H9 (cell line): ENCODE measurements at regions not wholly inside any gene's neighbourhood (a gene's known extent, or its start where the extent isn't known, plus 50 kb on each side); places are given as distances from the start of the nearest gene placed in this dataset.
"Not testable (repeated sequence)": the region's sequence is repeated elsewhere in the genome, so short reads cannot be mapped to it uniquely, and the experiment has no call there.

ENCODE experiments used
- DNase-seq: peaks from one replicate; pipeline ENCODE4 v3.0.0-alpha.2; 2017
- H2AFZ ChIP-seq: one replicate; pipeline ENCODE4 v1.6.1; 2013; ENCODE audit warnings: mild to moderate bottlenecking, low read length, control low read depth, moderate library complexity
- H2AK5ac ChIP-seq: 2 replicates; pipeline ENCODE4 v1.6.1; 2013; ENCODE audit warnings: low read length, control low read depth, mixed read lengths; ENCODE audit not compliant: insufficient read length
- H2BK120ac ChIP-seq: one replicate; pipeline ENCODE4 v1.6.1; 2013; ENCODE audit warnings: low read depth, mild to moderate bottlenecking, low read length, control low read depth, inconsistent platforms; ENCODE audit not compliant: poor library complexity, severe bottlenecking
- H2BK12ac ChIP-seq: 2 replicates; pipeline ENCODE4 v1.6.1; 2013; ENCODE audit warnings: low read length, control low read depth, mixed read lengths, low read depth; ENCODE audit not compliant: insufficient read length
- H2BK15ac ChIP-seq: 2 replicates; pipeline ENCODE4 v1.6.1; 2013; ENCODE audit warnings: low read depth, low read length, control low read depth
- H2BK20ac ChIP-seq: one replicate; pipeline ENCODE4 v1.6.1; 2013; ENCODE audit warnings: low read depth, mild to moderate bottlenecking, low read length, control low read depth, inconsistent platforms; ENCODE audit not compliant: poor library complexity, severe bottlenecking
- H2BK5ac ChIP-seq: 2 replicates; pipeline ENCODE4 v1.6.1; 2013; ENCODE audit warnings: low read length, control low read depth, mixed read lengths; ENCODE audit not compliant: insufficient read length
- H3K14ac ChIP-seq: 2 replicates; pipeline ENCODE4 v1.6.1; 2013; ENCODE audit warnings: low read length, control low read depth; ENCODE audit not compliant: insufficient read depth
- H3K18ac ChIP-seq: 2 replicates; pipeline ENCODE4 v1.6.1; 2013; ENCODE audit warnings: low read depth, mild to moderate bottlenecking, mixed read lengths, low read length, control low read depth; ENCODE audit not compliant: insufficient read length
- H3K23ac ChIP-seq: 2 replicates; pipeline ENCODE4 v1.6.1; 2013; ENCODE audit warnings: low read length, control low read depth, mixed read lengths, low read depth; ENCODE audit not compliant: insufficient read length
- H3K23me2 ChIP-seq: 2 replicates; pipeline ENCODE4 v1.6.1; 2013; ENCODE audit warnings: low read depth, mild to moderate bottlenecking, mixed read lengths, low read length, control low read depth; ENCODE audit not compliant: insufficient read length, poor library complexity, severe bottlenecking
- H3K27ac ChIP-seq: 2 replicates; pipeline ENCODE4 v1.5.1; 2013; ENCODE audit warnings: low read length, control low read depth, mixed read lengths, low read depth; ENCODE audit not compliant: insufficient read length
- H3K27me3 ChIP-seq: 2 replicates; pipeline ENCODE4 v1.6.1; 2013; ENCODE audit warnings: low read length, control low read depth, inconsistent platforms; ENCODE audit not compliant: insufficient read depth
- H3K4ac ChIP-seq: 2 replicates; pipeline ENCODE4 v1.6.1; 2013; ENCODE audit warnings: low read depth, mild to moderate bottlenecking, control low read depth, inconsistent platforms, low read length, moderate library complexity
- H3K4me1 ChIP-seq: 2 replicates; pipeline ENCODE4 v1.6.1; 2013; ENCODE audit warnings: low read length, control low read depth, inconsistent platforms; ENCODE audit not compliant: insufficient read depth
- H3K4me2 ChIP-seq: 2 replicates; pipeline ENCODE4 v1.6.1; 2013; ENCODE audit warnings: low read length, control low read depth, mixed read lengths; ENCODE audit not compliant: insufficient read length, insufficient read depth
- H3K56ac ChIP-seq: 2 replicates; pipeline ENCODE4 v1.6.1; 2013; ENCODE audit warnings: low read depth, mild to moderate bottlenecking, mixed read lengths, low read length, control low read depth; ENCODE audit not compliant: insufficient read length
- H3K79me1 ChIP-seq: 2 replicates; pipeline ENCODE4 v1.6.1; 2013; ENCODE audit warnings: low read depth, mild to moderate bottlenecking, moderate library complexity, low read length, control low read depth, inconsistent platforms; ENCODE audit not compliant: insufficient read depth, poor library complexity, severe bottlenecking
- H3K79me2 ChIP-seq: 2 replicates; pipeline ENCODE4 v1.6.1; 2013; ENCODE audit warnings: low read length, control low read depth, inconsistent platforms; ENCODE audit not compliant: insufficient read depth
- H3K9ac ChIP-seq: 2 replicates; pipeline ENCODE4 v1.6.1; 2013; ENCODE audit warnings: low read length, control low read depth, mixed read lengths; ENCODE audit not compliant: insufficient read length; ENCODE audit errors: extremely low read depth
- H3K9me3 ChIP-seq: one replicate; pipeline ENCODE4 v1.6.1; 2013; ENCODE audit warnings: low read depth, low read length, inconsistent platforms; ENCODE audit not compliant: control insufficient read depth
- H3T11ph ChIP-seq: one replicate; pipeline ENCODE4 v1.6.1; 2013; ENCODE audit warnings: mild to moderate bottlenecking, low read length, control low read depth, inconsistent platforms
- H4K20me1 ChIP-seq: one replicate; pipeline ENCODE4 v1.6.1; 2013; ENCODE audit not compliant: control insufficient read depth, insufficient read length, insufficient read depth
- H4K5ac ChIP-seq: 2 replicates; pipeline ENCODE4 v1.6.1; 2013; ENCODE audit warnings: low read depth, mild to moderate bottlenecking, mixed read lengths, low read length, control low read depth; ENCODE audit not compliant: insufficient read length
- H4K8ac ChIP-seq: replicated peaks from 2 replicates; pipeline ENCODE4 v1.6.1; 2013; ENCODE audit warnings: low read length, control low read depth, mixed read lengths, low read depth; ENCODE audit not compliant: insufficient read length
- H4K91ac ChIP-seq: 2 replicates; pipeline ENCODE4 v1.6.1; 2013; ENCODE audit warnings: low read depth, mild to moderate bottlenecking, moderate library complexity, mixed read lengths, low read length, control low read depth; ENCODE audit not compliant: insufficient read length
- H3K27ac Mint-ChIP-seq, 3 experiments: 2 replicates in 2 of 3; 3 replicates in 1 of 3; pipeline ENCODE4 v1.8.0; 2020 to 2021; ENCODE audit warnings: mixed read lengths in 3 of 3, mild to moderate bottlenecking in 1 of 3, moderate library complexity in 1 of 3
- H3K27me3 Mint-ChIP-seq: 2 replicates; pipeline ENCODE4 v1.8.0; 2021; ENCODE audit warnings: low read depth, mild to moderate bottlenecking, moderate library complexity, mixed read lengths
- H3K36me3 Mint-ChIP-seq, 3 experiments: 2 replicates in 2 of 3; 3 replicates in 1 of 3; pipeline ENCODE4 v1.8.0; 2020 to 2021; ENCODE audit warnings: low read depth in 3 of 3, mixed read lengths in 3 of 3; ENCODE audit not compliant: insufficient read depth in 1 of 3
- H3K4me1 Mint-ChIP-seq, 2 experiments: 2 replicates each; pipeline ENCODE4 v1.8.0; 2020; ENCODE audit warnings: mixed read lengths in 2 of 2
- H3K4me3 Mint-ChIP-seq, 2 experiments: 2 replicates in 1 of 2; 3 replicates in 1 of 2; pipeline ENCODE4 v1.8.0; 2020 to 2021; ENCODE audit warnings: mild to moderate bottlenecking in 2 of 2, mixed read lengths in 2 of 2, moderate library complexity in 1 of 2
- H3K9me3 Mint-ChIP-seq, 2 experiments: 2 replicates in 1 of 2; 3 replicates in 1 of 2; pipeline ENCODE4 v1.8.0; 2020; ENCODE audit warnings: mild to moderate bottlenecking in 2 of 2, mixed read lengths in 2 of 2, moderate library complexity in 1 of 2
- WGBS: extraction: QIAGEN DNeasy Blood & Tissue Kit; methylation state at CpG from one replicate; pipeline ENCODE4 v1.1.7; 2013; ENCODE audit warnings: missing lambda C conversion rate, low lambda C conversion rate, mixed read lengths; ENCODE audit not compliant: insufficient read length; ENCODE audit errors: extremely low coverage; 5-methylcytosine and 5-hydroxymethylcytosine counted together
- TF ChIP-seq, protein P1 (sequence below): fragments of 200-600 bp; sonication (generic); conservative IDR thresholded peaks from 3 replicates; pipeline ENCODE4 v1.8.0; 2021; ENCODE audit warnings: antibody characterized with exemption, mild to moderate bottlenecking

GRCh38 chr9:78704153-78704552 is 407.2 kb downstream of the PSAT1 start:
- not testable (repeated sequence) for H4K91ac ChIP-seq, H3K9me3 Mint-ChIP-seq, H4K20me1 ChIP-seq, H3K23me2 ChIP-seq, H3K9ac ChIP-seq, H3K4me2 ChIP-seq, H3K9me3 ChIP-seq, H3K56ac ChIP-seq, H3K36me3 Mint-ChIP-seq, H4K8ac ChIP-seq, H2AK5ac ChIP-seq, H2BK120ac ChIP-seq, H3K23ac ChIP-seq, H3K27me3 Mint-ChIP-seq, H3K4ac ChIP-seq, H3K79me2 ChIP-seq, H3K27ac ChIP-seq, H3K14ac ChIP-seq, H3K4me1 Mint-ChIP-seq, H3T11ph ChIP-seq, H2AFZ ChIP-seq, H2BK12ac ChIP-seq, H3K27me3 ChIP-seq, H2BK20ac ChIP-seq, H4K5ac ChIP-seq, H3K18ac ChIP-seq, H3K4me3 Mint-ChIP-seq, H3K79me1 ChIP-seq, H3K4me1 ChIP-seq, H2BK15ac ChIP-seq, H2BK5ac ChIP-seq
- TF ChIP-seq, protein P1, sequence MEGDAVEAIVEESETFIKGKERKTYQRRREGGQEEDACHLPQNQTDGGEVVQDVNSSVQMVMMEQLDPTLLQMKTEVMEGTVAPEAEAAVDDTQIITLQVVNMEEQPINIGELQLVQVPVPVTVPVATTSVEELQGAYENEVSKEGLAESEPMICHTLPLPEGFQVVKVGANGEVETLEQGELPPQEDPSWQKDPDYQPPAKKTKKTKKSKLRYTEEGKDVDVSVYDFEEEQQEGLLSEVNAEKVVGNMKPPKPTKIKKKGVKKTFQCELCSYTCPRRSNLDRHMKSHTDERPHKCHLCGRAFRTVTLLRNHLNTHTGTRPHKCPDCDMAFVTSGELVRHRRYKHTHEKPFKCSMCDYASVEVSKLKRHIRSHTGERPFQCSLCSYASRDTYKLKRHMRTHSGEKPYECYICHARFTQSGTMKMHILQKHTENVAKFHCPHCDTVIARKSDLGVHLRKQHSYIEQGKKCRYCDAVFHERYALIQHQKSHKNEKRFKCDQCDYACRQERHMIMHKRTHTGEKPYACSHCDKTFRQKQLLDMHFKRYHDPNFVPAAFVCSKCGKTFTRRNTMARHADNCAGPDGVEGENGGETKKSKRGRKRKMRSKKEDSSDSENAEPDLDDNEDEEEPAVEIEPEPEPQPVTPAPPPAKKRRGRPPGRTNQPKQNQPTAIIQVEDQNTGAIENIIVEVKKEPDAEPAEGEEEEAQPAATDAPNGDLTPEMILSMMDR: peak; percentile 72
- WGBS: no CpG with 5 or more reads among the region's 4 CpGs
- H3K27ac Mint-ChIP-seq: peak overlapping the region in 1 of 3 experiments; percentile 22; a peak in 1 of 7 replicates
- DNase-seq: peak; percentile 86
